ENCODE measurements at regions not wholly inside any gene's neighbourhood (a gene's known extent, or its start where the extent isn't known, plus 50 kb on each side); places are given as distances from the start of the nearest gene placed in this dataset.

DNA sequence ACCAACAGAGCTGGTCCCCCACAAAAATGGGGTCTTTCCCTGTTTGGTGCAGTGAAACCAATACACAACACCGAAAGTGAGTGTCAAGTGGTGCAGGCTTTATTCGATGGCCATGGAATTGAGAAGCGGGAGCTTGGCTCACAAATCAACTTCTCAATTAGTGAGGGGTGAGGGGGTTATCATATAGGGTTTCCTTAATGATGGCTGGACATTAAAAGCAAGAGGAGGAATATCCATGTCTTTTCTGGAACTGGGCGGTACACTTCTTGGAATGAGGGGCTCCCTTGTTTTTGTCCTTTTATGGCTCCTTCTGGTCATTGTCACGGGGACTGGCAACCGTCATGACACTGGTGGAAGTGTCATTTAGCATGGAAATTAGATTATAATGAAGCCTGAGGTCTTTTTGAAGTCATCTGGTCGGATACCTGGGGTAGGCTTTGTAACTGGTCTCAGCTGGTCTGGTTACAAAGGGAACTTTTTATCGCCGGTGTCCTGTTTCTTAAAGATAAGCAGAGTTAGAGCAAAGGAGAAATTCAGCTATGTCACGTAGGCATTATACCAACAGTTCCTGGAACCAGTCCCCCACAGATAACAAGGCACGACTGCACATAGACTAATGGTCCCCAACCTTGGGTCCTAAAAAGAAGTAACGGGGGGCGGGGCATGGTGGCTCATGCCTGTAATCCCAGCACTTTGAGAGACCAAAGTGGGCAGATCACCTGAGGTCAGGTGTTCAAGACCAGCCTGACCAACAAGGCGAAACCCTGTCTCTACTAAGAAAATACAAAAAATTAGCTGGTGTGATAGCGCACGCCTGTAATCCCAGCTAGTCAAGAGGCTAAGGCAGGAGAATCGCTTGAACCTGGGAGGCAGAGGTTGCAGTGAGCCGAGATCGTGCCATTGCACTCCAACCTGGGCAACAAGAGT is 93.5 kb upstream of the NDUFV2 start (continued):
- TF ChIP-seq GABPA (tag; conservative IDR thresholded peaks at IDR 0.05; ENCODE audit: low read depth) (peak; percentile 42), HDAC8 (tag; IDR thresholded peaks at IDR 0.05) (no peak), ZFP30 (CRISPR knock-in tag; IDR thresholded peaks at IDR 0.05; ENCODE audit: borderline replicate concordance) (no peak), BRD9 (IDR thresholded peaks at IDR 0.05; ENCODE audit: low read depth, partially characterized antibody) (peak; percentile 98), MBD2 (IDR thresholded peaks at IDR 0.05; ENCODE audit: borderline replicate concordance, low read depth) (peak; percentile 77), FOSL1 (tag; conservative IDR thresholded peaks at IDR 0.05) (peak; percentile 85), HMGN3 (IDR thresholded peaks at IDR 0.05; ENCODE audit: borderline replicate concordance, extremely low read depth, insufficient read length, low read depth, low read length) (peak; percentile 85), KHSRP (IDR thresholded peaks at IDR 0.05) (0 out of 2 replicates have a peak, but pooled peaks have one; percentile 4), ZNF778 (CRISPR knock-in tag; IDR thresholded peaks at IDR 0.05) (no peak), MYBL2 (IDR thresholded peaks at IDR 0.05; ENCODE audit: low read depth) (no peak; the same call in 1 of the 2 replicates), MYBL2 (CRISPR knock-in tag; IDR thresholded peaks at IDR 0.05; ENCODE audit: borderline replicate concordance) (no peak), POLR2G (IDR thresholded peaks at IDR 0.05; ENCODE audit: low read depth, low read length) (no peak), ZNF239 (CRISPR knock-in tag; IDR thresholded peaks at IDR 0.05) (peak; percentile 49), NFATC3 (IDR thresholded peaks at IDR 0.05) (no peak), HIVEP1 (CRISPR knock-in tag; IDR thresholded peaks at IDR 0.05) (no peak; the same call in 1 of the 2 replicates), ZNF174 (CRISPR knock-in tag; IDR thresholded peaks at IDR 0.05) (no peak), ZNF408 (CRISPR knock-in tag; IDR thresholded peaks at IDR 0.05; ENCODE audit: low read depth) (no peak), PTBP1 (IDR thresholded peaks at IDR 0.05; ENCODE audit: low read depth, low read length) (no peak), FOXM1 (IDR thresholded peaks at IDR 0.05; ENCODE audit: low read depth) (peak; percentile 94), FOXM1 (CRISPR knock-in tag; IDR thresholded peaks at IDR 0.05; ENCODE audit: low read depth) (no peak), SUPT5H (IDR thresholded peaks at IDR 0.05) (no peak; the same call in 1 of the 2 replicates), COPS2 (conservative IDR thresholded peaks at IDR 0.05) (no peak), FOXJ2 (tag; IDR thresholded peaks at IDR 0.05) (peak; percentile 85)
- TF ChIP-seq, protein P1, sequence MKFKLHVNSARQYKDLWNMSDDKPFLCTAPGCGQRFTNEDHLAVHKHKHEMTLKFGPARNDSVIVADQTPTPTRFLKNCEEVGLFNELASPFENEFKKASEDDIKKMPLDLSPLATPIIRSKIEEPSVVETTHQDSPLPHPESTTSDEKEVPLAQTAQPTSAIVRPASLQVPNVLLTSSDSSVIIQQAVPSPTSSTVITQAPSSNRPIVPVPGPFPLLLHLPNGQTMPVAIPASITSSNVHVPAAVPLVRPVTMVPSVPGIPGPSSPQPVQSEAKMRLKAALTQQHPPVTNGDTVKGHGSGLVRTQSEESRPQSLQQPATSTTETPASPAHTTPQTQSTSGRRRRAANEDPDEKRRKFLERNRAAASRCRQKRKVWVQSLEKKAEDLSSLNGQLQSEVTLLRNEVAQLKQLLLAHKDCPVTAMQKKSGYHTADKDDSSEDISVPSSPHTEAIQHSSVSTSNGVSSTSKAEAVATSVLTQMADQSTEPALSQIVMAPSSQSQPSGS (CRISPR knock-in tag; IDR thresholded peaks at IDR 0.05): no peak
- TF ChIP-seq, protein P2, sequence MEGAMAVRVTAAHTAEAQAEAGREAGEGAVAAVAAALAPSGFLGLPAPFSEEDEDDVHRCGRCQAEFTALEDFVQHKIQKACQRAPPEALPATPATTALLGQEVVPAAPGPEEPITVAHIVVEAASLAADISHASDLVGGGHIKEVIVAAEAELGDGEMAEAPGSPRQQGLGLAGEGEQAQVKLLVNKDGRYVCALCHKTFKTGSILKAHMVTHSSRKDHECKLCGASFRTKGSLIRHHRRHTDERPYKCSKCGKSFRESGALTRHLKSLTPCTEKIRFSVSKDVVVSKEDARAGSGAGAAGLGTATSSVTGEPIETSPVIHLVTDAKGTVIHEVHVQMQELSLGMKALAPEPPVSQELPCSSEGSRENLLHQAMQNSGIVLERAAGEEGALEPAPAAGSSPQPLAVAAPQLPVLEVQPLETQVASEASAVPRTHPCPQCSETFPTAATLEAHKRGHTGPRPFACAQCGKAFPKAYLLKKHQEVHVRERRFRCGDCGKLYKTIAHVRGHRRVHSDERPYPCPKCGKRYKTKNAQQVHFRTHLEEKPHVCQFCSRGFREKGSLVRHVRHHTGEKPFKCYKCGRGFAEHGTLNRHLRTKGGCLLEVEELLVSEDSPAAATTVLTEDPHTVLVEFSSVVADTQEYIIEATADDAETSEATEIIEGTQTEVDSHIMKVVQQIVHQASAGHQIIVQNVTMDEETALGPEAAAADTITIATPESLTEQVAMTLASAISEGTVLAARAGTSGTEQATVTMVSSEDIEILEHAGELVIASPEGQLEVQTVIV (CRISPR knock-in tag; IDR thresholded peaks at IDR 0.05; ENCODE audit: borderline replicate concordance): no peak
- TF ChIP-seq, protein P3, sequence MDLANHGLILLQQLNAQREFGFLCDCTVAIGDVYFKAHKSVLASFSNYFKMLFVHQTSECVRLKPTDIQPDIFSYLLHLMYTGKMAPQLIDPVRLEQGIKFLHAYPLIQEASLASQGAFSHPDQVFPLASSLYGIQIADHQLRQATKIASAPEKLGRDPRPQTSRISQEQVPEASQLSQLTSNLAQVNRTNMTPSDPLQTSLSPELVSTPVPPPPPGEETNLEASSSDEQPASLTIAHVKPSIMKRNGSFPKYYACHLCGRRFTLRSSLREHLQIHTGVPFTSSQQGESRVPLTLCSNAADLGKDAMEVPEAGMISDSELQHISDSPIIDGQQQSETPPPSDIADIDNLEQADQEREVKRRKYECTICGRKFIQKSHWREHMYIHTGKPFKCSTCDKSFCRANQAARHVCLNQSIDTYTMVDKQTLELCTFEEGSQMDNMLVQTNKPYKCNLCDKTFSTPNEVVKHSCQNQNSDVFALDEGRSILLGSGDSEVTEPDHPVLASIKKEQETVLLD (IDR thresholded peaks at IDR 0.05): peak; percentile 91

Data from K562 (cell line).